Left cardiac atrium (tissue), 4 donors: ENCODE measurements at regions not wholly inside any gene's neighbourhood (a gene's known extent, or its start where the extent isn't known, plus 50 kb on each side); places are given as distances from the start of the nearest gene placed in this dataset.

Experiments used
- ATAC-seq, 2 donors: fragments of 200-7000 bp; cut with Tn5 transposase; one replicate each; pipeline ENCODE4 v1.9.1; 2020; ENCODE audit warnings: mild to moderate bottlenecking in 2 of 2, moderate library complexity in 2 of 2
- DNase-seq: peaks from one replicate; pipeline ENCODE4 v3.0.0-alpha.2; 2020
- intact Hi-C, 2 donors: fragments of 100-400 bp; cut with DNase I; formaldehyde crosslinking; loops; one replicate each; pipeline versions ENCODE4 v1.14.1 to v1.15.1; 2022 to 2023
- donor health status: DM: no; HTN: yes; CAD: no.
- donor health status: DM: no; HTN: yes; CAD: no; lungs with severe emphysema.
- donor health status: DM: yes; HTN: yes; CAD: no.
- donor health status: Dilated cardiomyopathy.

DNA sequence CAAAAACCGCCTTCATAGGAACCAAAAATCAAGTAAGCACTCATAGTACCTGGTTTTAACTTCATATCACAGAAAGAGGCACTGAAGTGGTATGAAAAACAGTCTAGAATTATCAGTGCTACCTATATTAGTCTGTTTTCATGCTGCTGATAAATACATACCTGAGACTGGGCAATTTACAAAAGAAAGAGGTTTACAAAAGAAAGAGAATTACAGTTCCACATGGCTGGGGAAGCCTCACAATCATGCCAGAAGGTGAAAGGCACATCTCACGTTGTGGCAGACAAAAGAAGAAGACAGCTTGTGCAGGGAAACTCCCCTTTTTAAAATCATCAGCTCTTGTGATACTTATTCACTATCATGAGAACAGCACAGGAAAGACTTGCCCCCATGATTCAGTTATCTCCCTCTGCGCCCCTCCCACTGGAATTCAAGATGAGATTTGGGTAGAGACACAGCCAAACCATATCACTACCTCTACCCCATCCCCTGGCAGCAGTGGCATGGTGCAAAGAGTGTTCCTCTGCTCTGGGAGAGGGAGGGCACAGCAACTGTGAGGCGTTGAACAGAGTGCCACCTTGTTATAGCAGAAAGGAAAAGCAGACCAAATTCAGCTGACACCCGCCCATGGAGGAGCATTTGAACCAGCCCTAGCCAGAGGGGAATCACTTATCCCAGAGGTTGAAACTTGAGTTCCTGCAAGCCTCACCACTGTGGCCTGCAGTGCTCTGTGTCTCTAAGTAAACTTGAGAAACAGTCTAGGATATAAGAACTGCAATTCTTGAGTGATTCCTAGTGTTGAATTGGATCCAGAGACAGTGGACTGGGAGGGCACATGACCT lies 61.9 kb upstream of the PTPRZ1 start:
- DNase-seq = no peak
- intact Hi-C loops = no loop called here

DNA sequence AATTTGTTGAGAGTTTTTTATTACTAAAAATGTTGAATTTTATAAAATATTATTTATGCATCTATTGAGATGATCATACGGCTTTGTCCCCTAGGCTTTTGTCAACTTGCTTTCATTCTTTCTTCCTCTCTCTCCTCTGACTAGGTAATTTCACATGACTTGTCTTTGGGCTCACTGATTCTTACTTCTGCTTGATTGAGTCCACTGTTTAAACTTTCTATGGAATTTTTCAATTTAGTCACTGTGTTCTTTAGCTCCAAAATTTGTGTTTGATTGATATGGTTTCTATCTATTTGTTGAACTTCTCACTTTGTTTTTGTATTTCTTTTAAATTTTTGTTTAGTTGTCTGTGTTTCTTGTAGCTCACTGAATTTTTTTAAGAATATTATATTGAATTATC lies 65.9 kb upstream of the PTPRZ1 start:
- ATAC-seq (no peak), DNase-seq (no peak)
- intact Hi-C loops = no loop called here

More for the DNA sequence above, 61.9 kb upstream of the PTPRZ1 start:
- ATAC-seq = no peak

DNA sequence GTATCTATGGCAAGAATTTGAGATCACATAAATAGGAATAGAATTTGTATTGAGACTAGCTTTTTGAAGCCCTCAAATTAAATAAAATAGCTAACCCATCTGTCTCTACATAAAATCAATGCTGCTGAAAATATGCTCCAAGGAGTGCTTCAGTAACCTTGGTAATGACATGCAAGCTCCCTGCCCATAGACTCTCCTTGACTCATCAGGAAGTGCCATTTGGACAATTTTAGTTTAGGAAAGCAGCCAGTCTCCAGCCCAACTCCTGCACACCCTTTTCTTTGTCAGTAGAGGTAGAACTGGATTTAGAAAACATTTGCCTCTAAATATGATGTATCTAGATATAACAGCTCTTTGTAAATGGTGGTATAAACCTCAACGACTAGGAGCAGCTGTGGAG lies 69.9 kb upstream of the PTPRZ1 start:
- intact Hi-C loops = no loop called here
- DNase-seq (no peak), ATAC-seq (no peak)

DNA sequence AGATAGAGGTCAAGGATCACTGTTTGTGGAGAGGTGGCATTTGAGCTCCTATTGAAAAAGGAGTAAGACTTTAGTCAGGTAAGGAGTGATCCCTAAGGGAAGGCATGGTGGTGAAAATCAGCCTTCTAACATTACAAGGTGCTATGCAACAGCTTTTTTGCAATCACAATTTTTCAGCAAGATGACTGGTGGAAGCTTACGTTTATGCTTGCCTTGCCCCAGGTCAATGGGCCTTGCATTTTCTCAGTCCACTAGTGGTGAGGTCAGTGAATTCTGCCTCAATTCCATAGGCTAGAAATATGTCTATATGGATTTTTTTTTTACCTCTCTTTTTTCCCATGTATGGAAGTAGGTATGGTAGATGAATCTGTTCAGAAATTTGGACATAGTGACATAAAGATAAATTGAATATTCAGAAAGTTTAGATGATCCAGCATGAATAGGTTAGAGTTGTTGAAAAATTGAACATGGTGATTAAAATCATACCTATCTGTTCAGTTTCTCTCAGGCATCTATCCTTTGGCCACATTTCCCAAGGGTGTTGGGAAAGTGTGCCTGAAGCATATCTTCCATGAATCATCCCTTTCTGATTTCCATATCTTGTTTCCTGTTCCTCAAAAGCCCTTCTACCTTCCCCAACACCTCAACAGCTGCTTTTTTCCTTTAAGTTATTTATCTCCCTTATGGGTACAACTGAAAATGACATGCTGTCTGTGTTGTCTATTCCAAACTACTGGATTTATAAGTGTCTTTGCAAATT lies 71.9 kb upstream of the PTPRZ1 start:
- ATAC-seq (no peak), DNase-seq (no peak)
- intact Hi-C loops = no loop called here

DNA sequence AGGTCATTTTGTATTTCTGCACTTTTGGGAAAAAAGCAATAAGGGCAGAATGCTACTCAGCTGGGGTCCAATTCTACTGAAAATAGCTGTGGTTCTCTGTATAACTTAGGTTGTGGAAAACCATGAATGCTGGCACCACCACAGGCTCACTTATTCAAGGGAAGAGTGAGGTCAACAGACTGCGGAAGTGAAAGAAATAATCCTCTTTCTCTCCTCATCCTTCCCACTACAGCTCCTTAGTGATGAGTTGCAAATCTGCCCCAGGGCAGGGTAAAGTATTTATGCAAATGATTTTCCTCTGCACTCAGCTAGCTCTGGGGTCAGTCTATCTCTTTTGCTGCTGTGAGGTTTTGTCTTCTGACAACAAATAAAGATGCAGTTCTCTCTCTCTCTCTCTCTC lies 74.1 kb upstream of the PTPRZ1 start:
- ATAC-seq (no peak), DNase-seq (no peak)
- intact Hi-C loops = no loop called here

DNA sequence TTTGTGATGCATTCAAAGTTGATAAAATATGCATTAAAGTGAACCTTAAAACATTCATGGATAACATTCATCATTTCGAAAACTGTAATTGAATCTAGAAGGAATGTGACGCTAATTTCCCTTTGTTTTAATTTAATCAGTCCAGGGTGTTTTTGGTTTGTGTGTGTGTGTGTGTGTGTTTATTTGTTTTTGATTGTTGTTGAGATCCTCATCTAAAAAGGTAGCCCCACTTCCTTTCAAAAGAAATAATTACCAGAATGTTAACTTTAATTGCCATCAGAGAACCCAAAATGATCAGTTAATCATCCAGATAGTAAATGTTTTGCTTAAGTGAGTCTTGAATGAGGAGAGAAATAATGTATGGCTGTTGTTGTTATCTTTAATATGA lies 74.5 kb upstream of the PTPRZ1 start:
- intact Hi-C loops = no loop called here
- ATAC-seq (no peak), DNase-seq (no peak)

DNA sequence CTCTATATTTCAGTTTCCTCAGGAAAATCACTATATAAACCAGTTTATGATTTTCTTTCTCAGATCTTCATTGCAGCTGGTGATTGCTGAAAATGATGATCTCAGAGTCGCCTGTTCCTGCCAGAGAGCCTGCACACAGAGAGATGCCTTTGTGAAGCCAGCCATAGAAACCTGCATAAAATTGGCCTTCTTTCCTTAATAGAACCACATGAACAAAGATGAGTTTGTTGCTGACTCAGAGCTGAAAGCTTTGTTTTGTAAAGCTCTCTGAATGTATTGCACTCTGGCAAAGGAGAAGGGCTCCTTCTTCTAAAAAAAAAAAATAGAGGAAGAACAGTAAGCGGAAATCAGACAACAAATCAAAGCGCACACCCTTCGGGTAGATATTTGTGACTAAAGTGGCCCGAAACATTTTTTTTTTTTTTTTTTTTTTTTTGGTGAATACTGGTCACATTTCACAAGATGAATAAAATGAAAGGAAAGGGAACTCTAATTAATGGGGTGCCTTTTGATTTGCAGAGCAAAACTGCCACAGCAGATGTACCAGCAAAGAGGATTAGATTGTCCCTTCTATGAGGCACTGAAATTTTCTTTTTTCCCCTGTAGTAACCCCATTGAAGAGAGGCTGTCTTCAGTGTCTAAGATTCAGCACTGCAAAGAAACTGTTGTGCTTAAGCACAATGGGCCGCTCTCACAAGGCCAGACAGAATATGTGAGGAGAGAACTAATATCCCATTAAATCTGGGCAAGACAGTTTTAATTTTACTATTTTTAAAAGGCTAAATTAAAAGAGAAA lies 75.1 kb upstream of the PTPRZ1 start:
- DNase-seq (no peak), ATAC-seq (peak in 1 of 2 donors; percentile 64)
- intact Hi-C loops = no loop called here

DNA sequence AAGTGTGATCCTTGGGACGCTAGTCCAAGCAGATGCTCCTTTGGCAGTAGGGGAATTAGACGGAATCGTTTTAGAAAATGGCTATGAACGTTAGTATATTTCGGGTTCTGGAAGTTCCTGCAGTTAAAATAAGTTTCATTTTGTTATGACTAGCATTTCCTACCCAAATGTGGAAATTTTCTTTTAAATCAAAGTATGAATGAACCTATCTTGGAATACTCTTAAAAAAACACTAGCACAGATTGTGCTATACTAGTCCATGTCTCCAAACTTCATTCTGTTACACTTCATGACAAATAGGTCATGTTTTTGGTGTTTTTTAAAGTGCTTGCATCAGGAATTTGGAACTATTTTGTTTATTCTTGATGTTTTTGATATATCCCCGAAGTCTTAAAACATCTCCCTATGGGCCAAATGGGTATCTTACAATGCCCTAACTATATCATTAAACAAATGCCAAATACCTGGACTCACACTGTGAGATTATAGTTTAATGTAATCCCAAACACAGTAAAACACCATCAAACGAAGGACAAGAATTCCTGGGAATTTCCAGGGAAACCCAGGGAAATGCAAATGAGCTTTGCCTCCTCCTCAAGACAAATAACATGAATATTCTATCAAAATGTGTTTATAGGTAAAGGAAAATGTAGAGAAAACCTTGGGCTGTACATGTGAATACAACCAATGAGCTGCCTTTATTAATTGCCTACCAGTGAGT lies 75.9 kb upstream of the PTPRZ1 start:
- no peak for ATAC-seq
- no peak for DNase-seq
- intact Hi-C loops = no loop called here

DNA sequence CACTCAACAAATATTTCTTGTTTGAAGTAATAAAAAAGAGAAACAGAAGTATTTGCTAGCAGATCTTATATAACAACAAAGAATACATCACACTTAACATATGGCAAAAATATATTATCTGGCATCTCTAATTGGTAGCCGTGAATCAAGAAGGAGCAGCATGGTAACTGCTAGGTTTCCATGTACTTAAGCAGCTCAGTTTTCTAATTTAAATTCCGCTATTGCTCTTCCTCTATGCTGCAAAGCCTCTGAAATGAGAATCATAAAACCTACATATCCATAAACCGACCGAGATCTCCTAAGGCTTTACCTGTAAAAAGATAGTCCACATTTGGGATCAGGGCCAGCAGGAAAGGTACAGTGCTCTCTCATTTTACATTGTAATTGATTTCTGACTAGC lies 76.6 kb upstream of the PTPRZ1 start:
- DNase-seq = no peak
- intact Hi-C loops = no loop called here
- no peak for ATAC-seq

DNA sequence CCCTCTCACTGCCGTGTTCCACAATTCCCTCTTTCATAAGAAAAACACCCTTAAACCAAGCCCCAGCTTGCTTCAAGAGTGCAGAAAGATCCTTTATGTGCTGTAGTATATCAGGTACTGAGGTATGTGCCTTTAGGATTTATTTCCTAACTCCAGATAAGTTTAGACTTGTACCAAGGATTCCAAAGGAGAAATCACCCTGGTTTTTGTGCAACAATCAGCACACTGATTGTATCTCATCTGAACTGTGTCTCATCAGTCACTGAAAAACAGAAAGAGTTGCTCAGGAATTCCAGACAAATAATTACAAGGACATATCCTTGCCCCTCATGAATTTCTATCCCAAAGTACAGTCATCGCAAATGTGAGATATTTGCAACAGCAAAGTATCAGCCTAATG lies 77.2 kb upstream of the PTPRZ1 start:
- DNase-seq (no peak), ATAC-seq (no peak)
- intact Hi-C loops = no loop called here

DNA sequence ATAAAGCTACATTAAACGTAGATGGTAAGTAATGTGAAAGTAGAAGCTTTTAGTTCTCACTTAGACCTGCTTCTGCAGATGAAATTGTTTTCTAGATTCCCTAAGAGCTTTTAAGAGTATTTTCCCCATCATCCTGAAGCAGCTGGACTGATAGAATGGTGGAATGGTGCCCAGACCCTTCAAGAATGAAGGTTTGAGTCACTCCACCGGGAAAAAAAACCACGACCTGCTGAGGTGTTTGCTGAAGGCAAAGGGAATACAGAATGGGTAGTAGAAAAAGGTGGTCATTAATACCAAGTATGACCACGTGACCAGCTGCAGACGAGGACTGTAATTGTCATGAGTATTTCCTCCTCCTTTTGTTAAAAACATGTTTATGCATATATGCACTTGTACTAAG lies 79.2 kb upstream of the PTPRZ1 start:
- DNase-seq = no peak
- ATAC-seq = no peak
- intact Hi-C loops = no loop called here

DNA sequence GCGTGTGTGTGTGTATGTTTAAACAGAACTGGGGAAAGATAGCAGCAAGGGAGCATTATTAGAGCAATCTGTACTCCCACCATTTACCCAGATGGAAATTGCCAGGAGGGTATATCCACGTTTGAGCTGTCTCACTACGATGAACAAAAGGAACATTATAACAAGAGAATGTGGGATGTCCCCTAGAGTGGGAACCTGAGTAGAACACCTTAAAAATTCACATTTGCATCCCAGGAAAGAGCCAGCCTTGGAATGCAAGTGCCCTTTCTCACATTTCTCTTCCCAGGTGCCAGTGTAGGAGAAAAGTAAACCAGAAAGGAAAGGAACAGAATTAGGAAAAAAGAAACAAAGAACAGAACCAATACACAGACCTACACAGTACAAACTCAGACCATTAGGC lies 95.3 kb upstream of the PTPRZ1 start:
- no peak for DNase-seq
- intact Hi-C loops = no loop called here
- ATAC-seq = no peak

DNA sequence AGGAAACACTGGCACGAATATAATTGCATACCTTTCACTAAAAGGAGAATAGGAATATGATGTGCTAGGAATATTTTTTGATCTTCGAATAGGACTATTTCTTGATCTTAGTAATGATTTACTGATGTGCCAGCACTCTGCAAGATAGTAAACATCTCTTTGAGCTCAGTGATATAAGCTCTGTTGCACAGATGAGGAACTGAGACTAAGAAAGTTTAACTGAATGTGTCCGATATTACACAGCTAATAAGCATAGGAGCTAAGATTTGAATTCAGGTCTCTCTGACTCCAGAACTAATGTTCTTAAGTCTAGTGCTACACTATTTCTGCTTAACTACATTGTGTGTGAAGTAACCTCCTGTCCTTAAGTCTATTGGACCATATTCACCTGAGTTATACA lies 98.4 kb upstream of the PTPRZ1 start:
- DNase-seq = no peak

DNA sequence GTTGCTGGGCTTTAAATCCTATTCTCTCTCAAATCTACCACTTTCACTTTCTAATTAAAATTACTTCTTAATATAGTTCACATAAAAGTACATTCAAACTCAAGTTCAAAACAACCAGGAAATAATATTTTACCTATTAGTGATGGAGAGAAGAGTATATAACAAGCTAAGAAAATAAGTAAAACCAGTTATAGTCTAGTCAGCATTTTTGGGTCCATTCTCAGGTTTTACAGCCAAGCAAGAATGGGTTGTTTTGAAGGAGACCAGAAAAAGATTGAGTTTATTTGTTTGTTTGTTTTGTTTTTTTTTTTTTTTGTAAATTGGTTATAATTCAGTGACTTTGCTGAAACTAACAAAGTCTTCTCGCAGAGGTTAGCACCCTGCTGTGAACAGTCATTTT lies 106.3 kb upstream of the PTPRZ1 start:
- intact Hi-C loops = no loop called here
- no peak for ATAC-seq
- DNase-seq = no peak

More for the DNA sequence above, 98.4 kb upstream of the PTPRZ1 start:
- no peak for ATAC-seq
- intact Hi-C loops = no loop called here

DNA sequence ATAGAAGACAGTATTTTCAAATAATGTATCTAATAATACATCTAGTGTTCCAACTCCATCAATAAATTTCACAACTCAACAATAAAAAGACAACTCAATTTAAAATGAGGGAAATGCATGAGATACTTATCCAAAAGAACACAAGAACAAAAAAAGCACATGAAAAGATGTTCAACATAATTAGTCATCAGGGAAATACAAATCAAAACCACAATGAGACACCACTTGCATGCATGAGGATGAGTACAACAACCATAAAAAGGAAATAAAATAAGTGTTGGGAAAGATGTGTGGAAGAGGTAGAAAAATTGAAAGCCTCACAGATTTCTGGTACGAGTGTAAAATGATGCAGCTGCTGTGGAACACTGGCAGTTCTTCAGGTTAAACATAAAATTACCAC lies 111.6 kb upstream of the PTPRZ1 start:
- intact Hi-C loops = no loop called here
- DNase-seq = no peak
- no peak for ATAC-seq

DNA sequence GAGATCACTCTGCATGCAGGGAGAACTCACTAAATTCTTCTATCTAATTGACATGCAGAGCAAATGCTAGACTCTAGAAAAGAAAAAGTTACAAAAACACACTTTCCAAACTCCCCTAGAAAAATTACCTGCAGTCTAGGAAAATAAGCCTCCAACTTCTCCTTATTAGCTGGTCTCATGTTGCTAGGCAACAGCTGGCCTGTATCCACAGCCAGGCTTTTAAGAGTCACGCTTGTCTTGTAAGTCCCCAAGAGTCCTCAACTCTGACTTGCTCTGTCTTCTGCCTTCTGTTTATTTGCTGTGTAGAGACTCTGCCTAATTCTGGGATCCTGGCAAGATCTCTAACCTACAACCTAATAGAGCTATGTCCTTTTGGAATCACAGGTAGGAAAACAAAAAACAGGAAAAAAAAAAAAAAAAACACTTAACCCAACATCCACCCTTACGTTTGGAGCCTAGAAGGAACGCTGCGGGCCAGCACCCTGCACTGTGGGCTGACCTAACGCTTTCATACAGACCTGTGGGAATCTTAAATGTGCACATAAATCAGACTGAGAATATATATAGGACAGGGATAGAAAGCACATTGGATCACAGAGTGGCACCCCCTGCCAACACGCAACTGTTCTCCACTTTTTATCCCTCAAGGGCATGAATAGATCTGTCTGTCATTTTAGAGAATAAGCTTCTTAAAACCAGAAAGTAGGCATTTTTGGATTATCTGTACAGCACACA lies 117.0 kb upstream of the PTPRZ1 start:
- intact Hi-C loops = no loop called here
- DNase-seq (no peak), ATAC-seq (no peak)

DNA sequence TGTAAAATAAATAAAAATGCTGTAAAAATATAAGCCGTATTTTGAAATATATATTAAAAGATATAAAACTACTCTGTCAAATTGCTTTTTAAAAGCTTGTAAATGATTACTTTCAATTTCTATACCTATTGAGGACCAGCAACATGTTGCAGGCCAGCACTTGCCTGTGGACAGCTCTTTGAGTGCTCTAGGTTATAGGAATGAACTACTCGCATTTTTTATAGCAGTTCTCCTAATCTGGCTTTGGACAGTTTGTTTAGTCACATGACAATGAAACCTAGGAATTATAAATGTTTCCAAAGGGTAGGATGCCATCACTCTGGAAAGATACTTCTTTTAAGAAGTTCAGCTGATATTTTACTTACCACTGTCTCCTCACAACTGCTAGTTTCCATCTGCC lies 117.7 kb upstream of the PTPRZ1 start:
- ATAC-seq (no peak), DNase-seq (no peak)
- intact Hi-C loops = no loop called here

DNA sequence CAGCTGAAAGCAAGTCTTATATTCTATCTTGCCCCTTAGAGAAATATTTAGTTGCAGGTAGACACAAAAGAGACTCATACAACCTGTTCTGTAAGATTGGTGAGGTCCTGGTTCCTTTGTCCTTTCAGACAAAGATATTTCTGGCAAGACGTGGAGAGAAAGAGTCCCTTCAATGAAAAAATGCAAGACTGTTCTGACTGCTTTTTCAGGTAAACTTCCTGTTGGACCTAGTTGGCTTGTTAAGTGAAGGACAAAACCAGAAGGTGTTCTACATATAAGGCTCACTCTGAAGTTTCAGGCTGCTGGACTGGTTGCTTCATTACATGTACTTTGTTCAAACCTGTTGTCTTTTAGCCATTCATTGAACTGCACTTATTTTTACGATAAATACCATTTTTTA lies 119.0 kb upstream of the PTPRZ1 start:
- intact Hi-C loops = no loop called here

DNA sequence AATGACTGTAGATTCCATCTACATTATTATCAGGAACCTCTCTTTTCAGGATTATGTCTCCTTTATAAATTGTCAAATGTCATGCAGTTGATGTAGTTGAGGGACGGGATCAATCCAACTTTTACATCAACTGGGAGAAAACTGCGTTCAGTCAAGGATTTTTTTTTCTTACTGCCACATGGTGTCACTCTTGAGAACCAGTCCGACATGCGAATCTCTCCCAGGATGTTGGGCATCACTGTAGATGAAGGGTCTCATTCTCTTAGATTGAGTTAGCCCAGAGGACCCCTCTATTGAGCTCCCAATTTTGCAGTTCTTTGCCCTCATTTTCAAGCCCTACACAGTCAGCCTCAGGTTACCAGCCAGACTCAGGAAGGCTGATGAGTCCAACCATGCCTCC lies 120.3 kb upstream of the PTPRZ1 start:
- intact Hi-C loops = no loop called here
- ATAC-seq (no peak), DNase-seq (no peak)

More for the DNA sequence above, 119.0 kb upstream of the PTPRZ1 start:
- ATAC-seq (no peak), DNase-seq (no peak)
